HG02973 (cell line): ENCODE measurements at regions not wholly inside any gene's neighbourhood (a gene's known extent, or its start where the extent isn't known, plus 50 kb on each side); places are given as distances from the start of the nearest gene placed in this dataset.

ENCODE experiments used
- ATAC-seq: cut with Tn5 transposase; IDR thresholded peaks from one replicate; pipeline ENCODE4 v1.9.1; 2021; ENCODE audit warnings: moderate library complexity; ENCODE audit not compliant: unreplicated experiment

DNA sequence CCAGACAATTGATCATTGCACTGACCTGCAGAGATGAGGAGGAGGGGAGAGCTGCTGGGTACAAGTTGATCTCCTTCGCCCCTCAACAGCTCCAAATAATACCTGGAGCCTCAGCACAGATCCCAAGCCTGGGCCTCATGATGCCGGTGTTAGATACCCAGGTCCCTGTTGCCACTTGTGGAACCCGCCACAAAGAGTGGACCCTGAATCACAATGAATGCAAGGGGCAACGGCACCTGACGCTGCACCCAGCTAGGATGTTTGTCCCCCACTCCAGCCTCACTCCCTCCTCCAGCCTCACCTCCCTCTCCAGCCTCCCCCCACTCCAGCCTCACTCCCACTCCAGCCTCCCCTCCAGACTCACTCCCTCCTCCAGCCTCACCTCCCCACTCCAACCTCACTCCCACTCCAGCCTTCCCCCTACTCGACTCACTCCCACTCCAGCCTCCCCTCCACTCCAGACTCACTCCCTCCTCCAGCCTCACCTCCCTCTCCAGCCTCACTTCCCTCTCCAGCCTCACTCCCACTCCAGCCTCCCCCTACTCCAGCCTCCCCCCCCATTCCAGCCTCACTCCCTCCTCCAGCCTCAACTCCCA, 879.0 kb downstream of the BRD1 start:
- ATAC-seq: no peak

DNA sequence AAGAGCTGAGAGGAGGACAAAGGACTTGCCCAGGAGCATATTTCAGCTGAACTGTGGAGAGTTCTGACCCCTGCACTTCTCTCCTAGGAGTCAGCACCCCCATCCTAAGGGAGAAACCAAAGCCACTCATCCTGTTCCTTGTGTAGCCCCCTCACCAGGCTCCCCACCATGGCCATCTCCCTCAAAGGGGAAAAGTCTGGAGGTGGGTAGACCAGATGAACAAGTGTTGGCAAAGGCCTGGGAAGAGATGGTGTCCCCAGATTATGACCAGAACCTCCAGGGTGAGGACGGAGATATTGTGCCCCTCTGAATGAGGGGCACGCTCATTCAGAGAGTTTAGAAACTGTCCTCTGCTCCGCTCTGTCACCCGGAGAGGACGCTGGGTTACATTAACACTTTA, 880.0 kb downstream of the BRD1 start:
- no peak for ATAC-seq

DNA sequence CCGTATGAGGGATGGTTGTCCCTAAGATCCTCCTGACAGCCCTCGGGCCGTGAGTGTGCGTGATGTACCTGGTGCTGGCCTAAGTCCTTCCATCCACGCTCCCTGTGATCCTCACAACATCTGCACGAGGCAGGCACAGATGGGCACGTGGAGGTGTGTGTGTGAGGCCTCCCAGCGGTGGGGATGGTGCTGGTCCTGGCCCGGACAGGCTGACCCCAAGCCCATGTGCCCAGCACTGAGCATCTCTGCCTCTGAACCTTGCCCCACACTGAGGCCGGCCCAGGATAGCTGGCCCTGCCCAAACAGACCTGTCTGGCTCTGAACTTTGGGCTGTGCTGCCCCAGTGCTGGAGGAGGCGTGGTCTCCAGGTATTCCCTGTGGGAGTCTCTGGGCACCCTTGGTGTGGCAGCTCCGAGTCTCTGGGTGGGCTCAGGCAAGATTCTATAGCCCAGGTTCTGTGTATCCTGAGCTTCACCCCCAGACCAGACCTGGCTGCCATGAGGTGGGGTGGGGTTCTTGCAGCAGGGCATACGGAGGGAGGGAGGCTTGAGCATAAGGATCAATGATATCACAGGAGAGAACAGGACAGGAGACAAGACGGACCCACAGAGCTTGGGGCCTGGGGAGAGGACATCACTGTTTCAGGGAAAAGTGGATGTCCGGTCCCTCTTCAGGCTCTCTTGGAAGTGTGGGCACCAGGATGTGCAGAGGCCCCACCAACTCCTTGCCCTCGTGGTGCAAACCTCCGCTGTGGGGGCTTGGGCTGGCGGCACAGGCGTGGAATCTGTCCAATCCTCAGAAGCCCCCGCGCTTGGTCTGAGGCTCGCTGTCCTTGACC, 881.8 kb downstream of the BRD1 start:
- no peak for ATAC-seq

DNA sequence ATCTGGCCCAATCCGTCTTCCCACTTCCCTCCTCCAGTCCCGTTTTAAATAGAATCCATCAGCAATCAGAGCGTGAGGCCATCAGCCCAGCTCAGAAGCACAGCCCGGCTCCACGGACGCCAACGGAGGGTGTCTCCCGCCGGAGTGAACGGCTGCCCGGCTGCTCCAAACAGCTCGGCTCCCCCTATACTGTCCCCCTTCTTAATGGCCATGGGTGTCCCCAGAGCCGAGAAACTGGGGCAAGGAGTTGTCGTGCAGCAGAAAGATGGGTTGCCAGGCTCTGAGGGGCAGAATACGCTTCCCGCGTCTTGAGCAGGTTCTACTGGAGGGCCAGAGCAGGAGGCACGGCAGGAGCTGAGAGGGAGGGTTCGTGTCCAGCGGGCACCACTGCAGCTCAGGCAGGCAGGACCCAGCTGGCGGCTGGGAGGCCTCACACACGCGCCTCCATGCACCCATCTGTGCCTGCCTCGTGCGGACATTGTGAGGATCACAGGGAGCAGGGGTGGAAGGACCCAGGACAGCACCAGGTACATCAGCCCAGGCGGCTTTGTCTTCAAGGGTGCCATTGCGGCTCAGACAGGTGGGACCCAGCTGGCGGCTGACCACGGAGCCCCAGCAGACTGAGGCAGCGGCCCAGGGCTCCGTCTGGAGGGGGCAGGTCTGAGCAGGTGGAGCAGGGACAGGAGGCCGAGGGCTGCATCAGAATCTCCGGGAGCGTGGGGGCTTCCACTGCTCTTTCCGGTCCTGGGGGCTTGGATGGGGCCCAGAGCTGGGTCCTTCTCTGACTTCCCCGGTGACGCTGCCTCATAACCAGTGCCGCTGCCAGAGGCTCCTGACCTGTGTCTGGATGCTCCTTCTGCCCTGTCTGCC, 882.7 kb downstream of the BRD1 start:
- no peak for ATAC-seq

DNA sequence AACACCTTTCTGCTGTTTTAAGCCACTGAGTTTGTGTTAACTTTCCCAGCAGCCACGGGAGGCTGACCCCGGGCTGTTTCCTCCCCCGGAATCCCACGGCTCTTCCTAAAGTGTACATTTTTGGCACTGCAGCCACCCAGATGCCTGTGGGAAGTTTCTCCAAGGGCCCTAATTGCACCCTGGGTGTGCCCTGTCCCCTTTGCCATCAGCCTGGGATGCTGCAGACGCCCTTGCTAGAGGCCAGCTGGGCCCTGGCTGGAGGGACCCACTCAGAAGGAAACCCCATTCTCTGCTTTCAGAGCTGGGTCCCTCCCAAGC, 883.3 kb downstream of the BRD1 start:
- no peak for ATAC-seq

DNA sequence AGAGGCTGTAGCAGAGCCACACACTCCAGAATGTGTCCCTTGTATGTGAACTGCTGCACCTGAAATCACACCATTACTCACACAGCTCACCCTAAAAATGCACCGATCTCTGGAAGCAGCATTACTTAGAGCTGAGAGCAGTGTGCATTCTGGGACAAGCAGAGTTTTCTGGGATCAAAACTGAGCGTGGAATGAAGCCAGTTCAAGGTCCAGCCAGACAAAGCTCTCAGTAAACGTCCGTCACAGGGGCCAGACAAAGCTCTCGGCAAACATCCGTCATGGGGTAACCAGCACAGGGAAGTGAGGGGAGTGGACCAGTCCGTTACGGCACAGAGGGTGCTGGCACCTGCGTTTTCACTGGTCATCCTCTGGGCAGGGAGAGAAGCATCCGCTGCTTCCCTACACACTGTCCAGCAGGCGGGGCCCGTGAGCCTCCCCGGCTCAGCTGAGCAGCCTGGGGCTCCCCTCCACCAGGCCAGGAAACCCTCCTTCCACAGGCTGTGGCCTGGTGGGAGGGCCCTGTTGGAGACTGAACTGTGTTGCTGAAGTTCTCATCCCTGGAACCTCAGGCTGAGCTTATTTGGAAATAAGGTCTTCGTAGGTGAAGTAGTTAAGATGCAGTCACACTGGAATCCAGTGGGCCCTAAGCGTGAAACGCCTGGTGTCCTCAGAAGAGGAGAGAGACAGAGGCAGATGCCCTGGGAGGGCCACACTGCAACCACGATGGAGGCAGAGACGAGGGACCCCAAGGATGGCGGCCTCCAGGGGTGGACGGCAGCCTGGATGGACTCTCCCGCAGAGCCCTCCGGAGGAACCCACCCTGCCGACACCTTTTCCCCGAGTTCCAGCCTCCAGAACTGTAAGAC, 883.9 kb downstream of the BRD1 start:
- ATAC-seq: no peak

DNA sequence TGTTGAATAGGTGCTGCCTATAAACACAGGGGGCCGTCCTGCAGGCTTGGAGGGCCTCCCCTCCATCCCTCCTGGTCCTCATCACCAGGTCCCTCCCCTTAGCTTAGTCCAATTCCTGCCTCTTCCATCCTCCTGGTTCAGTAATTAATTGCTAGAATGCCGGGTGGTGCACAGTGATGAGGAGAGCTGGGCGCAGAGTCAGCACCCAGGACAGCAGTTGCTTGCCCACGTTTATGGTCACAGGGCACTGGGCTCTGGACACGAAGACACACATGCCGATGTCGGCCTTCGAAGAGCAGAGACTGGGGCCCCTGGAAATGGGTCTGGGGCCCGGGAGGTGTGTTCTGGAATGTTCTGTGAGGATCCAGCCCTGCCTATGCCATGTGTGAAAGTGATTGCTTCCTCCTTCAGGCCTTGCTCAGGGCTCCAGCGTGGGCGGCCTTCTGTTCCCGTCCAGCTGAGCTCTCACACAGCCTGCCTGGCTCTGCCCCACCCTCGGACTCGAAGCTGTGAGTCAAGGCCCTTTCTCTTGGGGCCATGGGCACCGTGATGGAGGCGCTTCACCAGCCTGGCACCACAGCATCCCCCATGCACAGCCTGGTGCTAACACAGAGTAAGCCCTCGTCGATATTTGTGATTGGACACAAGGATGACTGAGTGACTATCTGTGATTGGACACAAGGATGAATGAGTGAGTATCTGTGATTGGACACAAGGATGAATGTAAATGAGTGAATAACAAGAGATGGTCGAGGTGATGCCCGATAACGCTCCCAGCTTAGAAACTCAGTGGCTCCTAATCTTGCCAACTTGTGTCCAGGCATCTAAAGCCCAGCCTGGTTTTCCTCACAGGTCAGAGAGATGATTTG, 884.7 kb downstream of the BRD1 start:
- no peak for ATAC-seq

DNA sequence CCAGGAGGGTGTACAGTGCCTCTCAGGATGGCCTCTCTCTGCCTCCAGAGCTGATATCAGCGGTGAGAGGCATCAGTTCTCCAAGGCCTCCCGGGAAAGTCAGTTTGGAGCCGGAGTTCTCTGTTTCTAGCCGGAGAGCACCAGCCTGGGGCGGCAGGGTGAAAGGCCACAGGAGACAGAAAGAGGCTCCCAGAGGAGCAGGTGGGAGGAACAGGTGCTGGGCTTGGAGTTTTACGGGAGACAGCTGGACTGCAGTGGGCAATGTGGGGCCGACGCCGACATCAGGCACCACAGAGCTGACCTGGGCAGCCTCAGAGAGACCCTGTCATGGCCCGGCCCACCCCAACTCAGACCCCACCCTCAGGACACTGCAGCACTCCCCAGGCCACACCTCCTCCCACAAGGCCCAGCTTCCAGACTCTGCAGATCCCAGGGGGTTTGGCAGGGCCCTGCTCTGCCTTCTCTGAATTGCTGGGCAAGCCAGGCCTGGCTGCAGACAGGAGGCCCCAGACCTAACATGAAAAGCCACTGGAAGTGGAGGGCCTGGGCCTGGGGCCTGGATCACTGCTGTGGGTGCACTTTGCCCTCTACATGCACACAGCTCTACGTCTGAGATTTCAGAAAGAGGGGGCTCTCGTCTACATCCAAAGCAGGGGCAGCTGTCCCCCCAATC, 885.6 kb downstream of the BRD1 start:
- no peak for ATAC-seq

DNA sequence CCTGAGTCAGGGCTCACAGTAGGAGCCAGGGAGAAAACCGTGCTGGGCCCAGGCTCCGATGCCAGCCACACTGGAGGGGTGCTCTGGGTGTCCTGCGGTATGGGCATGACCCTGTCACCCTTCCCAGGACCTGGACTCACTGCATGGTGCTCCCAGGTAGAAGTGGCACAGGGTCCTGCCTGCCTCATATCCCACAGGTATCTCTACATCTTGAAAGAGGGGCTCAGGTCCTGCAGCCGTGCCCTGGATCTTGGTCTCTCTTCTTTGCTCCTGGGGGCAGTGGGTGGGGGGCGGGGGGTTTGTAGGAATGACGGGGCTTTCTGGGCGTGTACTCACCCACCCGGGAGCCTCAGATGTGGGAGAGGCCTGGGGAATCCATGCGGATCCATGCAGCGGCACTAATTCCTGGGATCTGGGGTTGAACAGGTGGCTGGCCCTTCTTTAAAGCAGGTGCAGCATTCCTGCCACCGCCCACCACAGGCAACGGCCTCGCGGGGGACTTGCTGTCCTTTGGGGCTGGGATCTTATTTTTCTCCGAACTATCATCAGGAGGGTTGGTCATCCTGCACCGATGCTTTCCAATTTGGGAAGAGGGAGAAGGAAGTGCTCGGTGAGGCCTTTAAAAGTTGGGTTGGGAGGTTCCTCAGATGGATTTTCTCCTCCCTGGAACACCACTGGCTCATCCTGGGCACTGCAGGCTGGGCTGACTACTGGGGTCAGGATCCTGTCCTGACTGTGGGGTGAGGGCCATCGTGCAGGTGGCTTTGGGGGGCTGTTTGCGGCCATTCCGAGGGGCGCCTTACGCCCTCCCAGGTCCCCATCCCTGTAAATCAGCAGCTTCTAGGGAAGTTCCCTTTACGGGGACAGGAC, 886.4 kb downstream of the BRD1 start:
- no peak for ATAC-seq

DNA sequence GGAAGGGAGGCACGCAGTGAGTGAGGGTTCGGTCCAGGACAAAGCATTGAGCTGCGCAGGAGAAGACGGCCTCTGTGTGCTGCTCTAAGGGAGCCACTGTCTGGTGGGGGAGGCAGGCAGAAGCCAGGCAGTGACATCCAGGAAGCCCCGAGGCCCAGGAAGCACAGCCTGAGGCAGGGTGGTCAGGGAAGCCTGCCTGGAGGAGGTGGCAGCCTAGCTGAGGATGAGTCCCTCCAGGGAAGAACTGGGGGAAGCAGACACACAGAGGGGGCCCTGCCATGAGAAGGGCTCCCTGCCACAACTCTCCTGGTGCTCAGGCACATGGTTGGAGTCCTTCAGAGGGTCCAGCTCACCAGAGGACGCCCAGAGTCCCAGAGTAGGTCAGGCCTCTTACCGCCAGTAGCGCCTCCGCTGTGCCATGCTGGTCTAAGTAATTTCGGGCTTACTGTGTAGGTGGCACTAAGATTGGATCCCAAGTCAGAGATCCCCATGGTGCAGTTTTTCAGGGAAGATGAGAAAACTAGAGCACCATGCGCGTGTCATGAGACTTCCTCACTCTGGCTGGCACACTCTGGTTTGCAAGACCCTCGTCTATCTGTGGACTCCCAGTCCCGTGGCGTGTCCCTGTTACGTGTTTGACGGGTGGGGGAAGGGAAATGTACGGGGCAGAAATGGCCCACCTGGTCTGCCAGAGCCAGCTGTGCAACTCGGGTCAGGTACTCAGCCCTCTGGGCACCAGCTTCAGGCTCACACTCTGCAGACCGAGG, 887.2 kb downstream of the BRD1 start:
- ATAC-seq: no peak

DNA sequence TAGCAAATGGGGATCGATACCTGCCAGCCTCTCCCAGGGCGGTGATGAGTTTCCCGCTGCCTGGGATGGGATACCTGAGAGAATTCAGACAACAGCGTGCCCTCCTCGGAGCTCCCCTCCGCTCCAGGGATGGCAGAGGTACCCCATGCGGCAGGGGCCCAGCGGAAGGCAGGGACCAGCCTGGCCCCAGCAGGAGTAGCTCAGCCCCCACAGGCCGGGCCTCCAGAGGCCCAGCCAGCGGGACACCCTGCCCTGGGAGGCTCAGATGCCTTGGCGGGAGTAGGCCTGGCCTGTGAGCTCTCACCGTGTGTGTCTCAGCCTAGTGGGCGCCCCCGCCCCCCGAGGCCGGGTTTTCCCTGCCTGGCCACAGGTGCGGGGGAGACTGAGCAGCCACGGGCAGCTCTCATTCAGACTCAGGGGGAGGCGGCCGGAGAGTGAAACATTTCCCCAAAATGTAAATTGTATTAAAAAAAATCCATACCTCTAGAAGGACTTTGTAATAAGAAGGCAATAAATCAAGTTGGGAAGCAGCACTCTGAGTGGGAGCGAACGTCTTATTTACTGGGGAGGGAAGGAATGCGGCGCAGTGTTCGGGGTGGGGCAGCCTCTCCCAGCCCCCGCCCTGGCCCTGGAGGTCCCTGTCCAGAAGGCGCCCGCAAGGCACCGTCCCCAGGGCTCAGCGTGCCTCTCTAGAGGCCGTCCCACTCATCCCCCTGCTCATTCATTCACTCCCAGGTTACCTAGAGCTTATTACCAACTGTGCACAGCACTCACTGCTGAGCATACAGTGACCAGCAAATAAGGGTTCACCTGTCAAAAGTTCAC, 888.0 kb downstream of the BRD1 start:
- no peak for ATAC-seq

DNA sequence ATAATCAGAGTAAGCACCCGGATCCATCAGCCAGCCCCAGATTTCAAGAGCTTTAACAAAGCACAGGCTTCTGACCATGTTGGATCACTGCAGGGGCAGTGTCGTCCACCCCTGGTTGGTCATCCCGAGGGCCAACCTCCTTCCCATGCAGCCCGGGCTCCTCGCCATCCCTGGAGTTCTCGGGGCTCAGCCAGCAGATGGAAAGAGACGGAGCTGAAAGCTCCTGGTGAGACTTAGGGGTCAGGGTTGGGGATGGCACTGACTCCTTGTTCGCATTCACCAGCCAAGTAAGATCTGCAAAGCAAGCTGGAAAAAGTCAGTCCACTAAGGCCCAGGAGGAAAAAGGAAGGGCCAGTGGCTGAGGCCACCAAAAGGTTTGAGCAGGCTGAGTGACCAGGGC, 888.9 kb downstream of the BRD1 start:
- ATAC-seq: no peak

DNA sequence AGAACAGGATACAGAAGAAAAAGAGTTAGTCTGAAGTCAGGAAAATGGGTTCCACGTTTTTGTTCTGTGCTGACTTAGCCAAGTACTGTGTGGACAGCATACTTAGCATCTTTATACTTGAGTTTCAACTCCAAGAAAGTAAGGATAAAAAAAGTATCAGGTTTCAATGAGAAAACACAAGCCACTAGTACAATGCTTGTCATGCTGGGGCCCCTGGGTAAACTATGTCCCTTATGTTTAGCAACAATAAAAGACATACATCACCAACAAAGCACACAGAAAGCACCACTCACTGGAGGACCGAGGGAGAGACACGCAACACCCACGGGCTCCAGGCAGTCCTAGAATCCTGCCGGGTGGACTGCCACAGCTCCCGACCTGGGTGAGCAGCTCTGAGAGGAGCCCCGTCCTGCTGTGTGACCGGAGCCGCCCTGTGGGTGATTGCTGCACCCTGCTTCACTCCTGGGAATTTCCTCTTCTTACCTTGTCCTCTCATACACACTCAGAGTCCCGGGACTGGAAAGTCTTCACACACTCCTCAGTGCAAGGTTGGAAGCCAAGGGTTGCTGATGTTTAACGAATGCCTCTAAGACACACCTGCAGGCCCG, 890.5 kb downstream of the BRD1 start:
- no peak for ATAC-seq

DNA sequence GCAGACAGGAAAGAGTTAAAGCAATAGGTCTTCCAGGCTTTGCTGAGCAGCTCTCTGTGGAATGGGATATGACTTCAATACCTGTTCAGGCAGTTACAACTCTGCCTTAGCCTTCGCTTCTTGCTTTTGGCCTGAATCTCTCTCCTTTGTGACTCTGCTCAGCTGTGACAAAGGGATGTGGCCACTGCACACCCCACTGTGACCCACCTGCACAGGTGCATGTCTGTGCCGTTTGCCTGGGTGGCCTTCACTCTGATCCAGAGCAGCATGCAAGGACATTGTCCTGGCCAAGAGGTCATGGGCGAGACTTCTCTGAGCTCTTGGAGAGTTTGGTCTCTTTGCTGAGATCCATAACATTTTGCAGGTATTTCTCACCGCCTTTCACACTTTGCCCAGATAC, 891.3 kb downstream of the BRD1 start:
- ATAC-seq: no peak

DNA sequence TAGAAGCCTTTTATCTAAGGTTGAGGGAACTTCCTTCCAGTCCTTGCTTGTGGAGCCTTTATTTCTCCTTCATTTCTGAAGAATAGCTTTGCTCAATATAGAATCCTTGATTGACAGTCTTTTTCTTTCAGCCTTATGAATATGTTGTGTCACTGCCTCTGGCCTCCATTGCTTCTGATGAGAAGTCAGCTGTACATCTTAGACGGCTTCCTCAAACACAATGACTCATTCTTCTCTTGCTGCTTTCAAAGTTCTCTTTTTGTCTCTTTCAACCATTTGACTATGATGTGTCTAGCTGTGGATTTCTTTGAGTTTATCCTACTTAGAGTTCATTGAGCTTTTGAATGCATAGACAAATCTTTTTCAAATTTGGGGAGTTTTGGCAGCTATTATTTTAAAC, 893.2 kb downstream of the BRD1 start:
- ATAC-seq: no peak

DNA sequence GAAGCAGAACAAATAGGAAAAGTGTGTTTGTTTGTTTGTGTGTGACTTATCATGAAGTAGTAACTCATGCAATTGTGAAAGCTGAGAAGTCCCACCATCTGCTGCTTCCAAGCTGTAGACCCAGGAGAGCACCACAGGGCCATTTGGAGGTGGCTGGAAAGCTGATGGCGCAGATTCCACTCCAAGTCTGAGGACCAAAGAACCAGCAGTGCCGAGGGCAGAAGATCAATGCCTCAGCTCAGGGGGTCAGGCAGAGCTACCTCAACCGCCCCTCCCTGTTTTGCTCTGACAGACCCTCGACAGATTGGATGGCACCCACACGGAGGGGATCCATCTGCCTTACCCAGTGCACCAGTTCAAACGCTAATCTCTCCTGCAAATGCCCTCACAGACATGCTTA, 896.2 kb downstream of the BRD1 start:
- ATAC-seq: no peak
